ENCODE measurements at regions not wholly inside any gene's neighbourhood (a gene's known extent, or its start where the extent isn't known, plus 50 kb on each side); places are given as distances from the start of the nearest gene placed in this dataset.

- TF ChIP-seq CTCF (IDR thresholded peaks at IDR 0.05 in 4 of 5, conservative IDR thresholded peaks at IDR 0.05 in 1 of 5) (no peak), POLR2A (IDR thresholded peaks at IDR 0.05) (no peak)
Observed at GRCh38 chr20:43355610-43356009, 102.1 kb upstream of the SRSF6 start.
